HG02840 (cell line): ENCODE measurements at regions not wholly inside any gene's neighbourhood (a gene's known extent, or its start where the extent isn't known, plus 50 kb on each side); places are given as distances from the start of the nearest gene placed in this dataset.

Experiments
- ATAC-seq: cut with Tn5 transposase; IDR thresholded peaks from one replicate; pipeline ENCODE4 v1.9.1; 2021; ENCODE audit warnings: mild to moderate bottlenecking, moderate library complexity, moderate number of reproducible peaks; ENCODE audit not compliant: unreplicated experiment, low FRiP score

DNA sequence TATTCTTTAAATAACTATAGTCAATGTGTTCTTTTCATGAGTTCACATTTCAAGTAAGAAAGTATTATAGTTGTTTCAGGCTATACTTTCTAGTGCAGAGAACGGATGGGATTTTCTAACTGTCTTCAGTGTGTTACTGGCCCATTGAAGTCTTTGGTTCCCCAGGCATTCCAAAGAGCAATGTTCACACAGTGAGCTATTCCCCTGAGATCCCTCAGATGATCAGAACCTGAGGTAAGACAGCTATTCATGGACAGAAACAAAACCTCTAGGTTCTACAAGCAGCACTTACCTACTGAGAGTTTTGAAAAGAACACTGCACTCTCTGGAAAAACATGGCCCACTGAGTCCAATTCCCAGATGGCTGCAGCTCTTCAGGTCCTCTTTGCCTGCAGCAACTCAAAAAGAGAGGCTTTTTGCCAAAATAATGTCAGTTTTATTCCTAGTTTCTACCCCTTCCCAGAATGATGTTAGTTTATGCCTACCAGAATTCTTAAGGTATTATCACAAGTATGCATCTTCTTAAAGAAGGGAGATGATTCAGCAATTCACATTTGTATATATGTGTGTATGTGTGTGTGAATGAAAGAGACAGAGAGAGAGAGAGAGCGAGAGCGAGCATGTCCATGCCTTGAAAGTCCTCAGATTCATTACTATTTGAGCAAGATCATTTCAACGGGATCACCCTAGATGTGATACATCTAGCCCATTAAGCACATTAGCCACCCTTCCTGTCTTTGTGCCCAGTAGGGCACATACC, 146.1 kb downstream of the PDHA2 start:
- ATAC-seq: no peak

DNA sequence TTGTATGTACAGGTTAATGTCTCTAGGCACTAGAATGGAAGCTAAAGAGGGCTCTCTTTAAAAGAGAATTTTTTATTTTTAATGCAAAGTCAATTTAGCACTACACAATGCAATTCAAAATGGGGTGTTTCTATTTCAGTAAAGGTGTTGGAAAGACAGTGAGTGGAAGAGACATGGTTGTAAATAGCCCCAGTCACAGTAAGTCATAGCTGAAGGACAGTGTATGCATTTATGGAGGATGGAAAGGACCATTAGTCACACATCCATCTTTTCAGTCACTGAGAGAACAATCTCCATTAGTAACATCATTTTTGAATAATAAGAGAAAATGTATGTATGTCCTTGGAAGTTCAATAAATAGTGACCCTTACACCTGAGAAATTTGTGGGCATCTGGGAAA, 148.0 kb downstream of the PDHA2 start:
- no peak for ATAC-seq

DNA sequence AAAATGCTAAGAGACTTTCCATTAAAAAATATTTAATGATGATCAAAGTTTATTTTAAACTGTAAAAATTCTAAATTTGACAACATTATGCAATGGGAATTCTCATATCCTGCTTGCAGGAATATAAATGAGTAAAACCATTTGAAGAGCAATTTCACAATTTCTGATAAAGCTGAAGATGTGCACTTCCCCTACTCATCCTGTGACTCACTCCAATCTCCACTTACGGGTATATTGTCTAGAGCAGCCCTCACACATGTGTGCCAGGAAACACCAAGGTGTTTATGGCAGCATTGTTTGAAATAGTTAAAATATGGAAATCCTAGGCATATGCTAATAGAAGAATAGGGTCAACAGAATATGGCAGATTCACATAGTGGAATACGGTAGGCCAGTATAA, 158.4 kb downstream of the PDHA2 start:
- ATAC-seq: no peak

DNA sequence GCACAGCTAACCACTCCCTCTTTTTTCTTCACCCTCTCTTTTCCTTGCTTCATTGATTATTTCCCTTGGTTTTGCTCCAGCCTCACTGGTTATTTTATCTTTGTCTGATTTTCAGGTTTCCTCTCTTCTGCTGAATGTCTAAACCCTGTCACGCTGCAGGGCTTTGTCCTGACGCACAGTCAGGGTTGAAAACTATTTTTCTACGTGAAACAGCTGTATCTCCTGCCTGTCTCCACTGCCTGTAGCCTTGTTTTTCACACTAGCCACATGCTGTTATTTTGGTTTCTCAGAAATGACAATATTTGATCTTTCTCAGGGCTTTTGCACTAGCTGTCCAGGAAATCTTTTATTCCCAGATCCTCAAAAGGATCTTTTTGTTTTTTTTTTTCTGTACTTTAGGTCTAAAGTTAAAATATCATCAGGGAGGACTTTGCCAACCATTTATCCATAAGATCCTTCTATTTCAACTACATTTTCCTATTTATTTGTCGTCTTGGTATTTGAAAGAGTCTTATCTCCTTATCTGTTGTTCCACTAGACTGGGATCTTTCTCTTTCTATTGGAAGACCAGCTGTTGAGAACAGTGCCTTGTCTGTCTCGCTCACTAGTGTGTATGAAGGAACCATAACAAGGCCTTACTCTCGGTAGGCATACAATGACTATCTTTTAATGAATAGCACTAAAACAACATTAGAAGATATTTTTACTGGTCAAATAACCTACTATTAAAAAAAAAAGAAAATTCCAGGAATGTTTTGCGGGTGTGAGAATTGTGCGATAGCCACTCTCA, 164.3 kb downstream of the PDHA2 start:
- ATAC-seq: no peak

DNA sequence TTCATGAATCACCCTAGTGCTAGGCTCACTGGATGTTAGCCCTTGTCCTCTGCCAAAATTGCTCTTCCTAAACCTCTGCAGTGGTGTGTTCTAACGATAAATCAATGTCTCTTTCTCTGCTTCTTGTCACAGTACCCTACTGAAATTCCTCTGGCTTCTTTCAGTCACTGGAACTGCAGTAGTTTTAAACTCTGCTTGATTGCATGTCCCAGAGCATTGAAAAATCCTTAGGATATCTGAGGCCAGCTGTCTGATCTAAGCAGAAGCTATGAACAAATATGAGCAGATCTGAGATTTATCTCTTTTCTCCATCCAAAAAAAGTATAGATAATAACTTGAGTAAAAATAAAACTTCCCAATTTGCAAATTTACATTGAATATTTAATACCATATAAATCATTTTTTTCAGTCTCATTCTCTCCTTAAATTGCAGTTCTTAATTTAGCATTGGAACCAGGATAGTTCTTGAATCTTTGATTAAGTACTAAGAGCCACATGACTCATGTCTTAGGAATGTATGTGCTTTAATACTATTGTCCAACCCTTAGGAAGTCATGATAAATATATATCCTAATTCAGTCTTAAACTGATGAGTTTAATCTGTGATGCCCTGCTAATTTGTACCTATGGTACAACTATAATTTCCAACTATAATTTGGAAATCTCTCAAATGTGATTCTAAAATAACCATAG, 169.7 kb downstream of the PDHA2 start:
- no peak for ATAC-seq

DNA sequence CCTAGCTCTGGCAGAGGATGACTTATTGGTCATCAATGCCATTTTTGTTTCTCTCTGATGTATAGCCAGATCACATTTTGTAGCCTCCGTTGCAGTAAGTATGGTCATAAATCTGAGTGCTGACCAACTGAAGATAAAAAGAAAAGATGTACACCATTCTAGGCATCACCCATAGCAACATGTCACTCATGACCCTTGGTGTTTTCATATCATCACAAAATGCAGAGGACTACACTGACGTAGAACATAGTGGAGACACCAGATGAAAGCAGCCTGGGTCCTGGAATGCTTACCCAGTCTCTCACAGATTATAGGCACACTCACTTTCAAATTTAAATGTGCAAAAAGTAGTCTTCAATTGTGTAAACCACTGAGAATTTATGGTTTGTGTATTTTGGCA, 172.8 kb downstream of the PDHA2 start:
- no peak for ATAC-seq

DNA sequence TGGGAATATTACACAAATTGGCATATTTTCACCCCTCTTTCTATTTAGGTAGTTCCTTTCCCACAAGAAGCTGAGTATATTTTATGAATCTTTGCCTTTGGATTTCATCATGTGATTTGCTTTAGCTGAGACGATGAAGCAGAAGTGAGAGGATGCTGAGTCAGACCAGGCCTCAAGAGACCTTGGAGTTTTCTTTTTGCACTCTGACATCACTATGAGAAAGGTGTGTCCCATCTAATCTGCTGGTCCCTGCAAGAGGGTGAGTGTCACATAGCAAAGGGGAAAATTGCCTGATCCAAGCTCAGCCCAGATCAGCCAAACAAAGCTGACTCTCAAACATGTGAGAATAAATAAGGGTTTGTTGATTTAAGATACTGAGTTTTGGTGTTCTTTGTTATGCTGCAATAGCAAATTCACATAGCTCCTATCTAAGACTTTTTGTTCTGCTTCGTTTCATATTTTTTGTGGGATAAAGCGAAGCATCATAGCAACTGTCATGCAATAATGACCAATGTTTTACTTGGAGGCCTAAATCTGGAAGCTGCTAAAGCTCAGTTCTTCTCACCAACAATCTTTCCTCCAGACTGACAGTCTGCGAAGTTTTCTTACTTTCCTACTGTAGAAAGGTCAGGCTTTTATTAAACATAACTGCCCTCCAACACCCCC, 176.9 kb downstream of the PDHA2 start:
- no peak for ATAC-seq

DNA sequence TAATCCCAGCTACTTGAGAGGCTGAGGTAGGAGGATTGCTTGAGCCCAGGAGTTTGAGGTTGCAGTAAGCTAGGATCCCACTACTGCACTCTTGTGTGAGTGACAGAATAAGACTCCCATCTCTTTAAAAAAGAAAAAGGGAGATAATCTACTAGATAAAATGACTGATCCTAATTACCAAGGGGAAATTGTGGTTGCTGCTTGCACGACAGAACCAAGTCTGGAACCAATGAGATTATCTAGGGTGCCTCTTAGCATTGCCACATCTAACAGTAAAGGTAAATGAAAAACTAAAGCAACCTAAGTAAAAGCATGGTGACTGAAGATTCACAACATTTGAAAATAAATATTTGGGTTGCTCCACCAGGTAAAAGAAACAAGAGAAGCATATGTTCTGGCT, 185.1 kb downstream of the PDHA2 start:
- no peak for ATAC-seq

DNA sequence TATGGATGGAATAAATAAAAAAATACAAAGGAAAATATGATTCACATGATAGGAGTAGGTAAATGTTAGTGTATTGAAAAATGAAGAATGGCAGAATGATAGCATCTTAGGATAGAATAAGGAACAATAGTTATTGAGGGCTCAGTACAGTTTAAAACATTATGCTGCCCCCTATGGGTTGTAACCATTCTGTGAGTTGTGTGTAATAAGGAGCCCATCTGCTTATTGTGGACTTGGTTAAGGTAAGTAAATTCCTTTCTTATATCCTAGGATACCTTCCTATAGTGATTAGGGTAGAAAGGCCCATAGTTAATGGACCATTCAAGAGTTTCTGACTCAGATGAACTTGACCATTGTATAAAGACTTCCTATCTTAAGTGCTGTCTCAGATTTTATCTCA, 195.8 kb downstream of the PDHA2 start:
- ATAC-seq: no peak

DNA sequence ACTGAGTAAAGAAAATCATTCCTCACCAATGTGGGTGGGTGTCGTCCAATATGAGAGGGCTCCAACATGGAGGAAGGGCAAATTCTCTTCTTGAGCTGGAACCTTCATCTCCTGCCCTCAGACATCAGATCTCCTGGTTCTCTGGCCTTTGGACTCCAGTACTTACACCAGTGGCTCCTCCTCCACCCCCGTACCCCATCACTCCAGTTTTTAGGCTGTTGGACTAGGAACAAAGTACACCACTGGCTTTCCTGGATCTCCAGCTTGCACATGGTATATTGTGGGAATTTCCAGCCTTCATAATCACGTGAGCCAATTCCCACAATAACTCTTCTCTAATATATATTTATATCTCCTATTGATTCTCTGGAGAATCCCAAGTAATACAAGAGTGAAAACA, 196.9 kb downstream of the PDHA2 start:
- ATAC-seq: no peak

DNA sequence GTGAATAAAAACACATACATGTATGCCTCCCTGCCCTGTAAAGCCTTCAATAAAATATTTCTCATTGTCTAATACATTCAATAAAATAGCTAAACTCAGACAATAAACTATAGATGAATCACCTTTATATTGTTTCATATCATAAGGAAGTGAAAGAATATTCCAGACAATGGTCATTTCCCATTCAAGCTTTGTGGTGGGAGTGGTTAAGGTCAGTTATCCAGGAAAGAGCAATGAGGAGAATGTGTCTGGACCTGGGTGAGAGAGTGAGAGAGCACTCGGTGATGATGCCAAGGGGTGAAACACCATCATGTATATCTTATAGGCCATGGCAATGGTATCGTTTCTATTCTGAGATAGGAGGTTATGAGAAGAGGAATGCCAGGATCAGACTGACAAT, 197.8 kb downstream of the PDHA2 start:
- ATAC-seq: no peak

DNA sequence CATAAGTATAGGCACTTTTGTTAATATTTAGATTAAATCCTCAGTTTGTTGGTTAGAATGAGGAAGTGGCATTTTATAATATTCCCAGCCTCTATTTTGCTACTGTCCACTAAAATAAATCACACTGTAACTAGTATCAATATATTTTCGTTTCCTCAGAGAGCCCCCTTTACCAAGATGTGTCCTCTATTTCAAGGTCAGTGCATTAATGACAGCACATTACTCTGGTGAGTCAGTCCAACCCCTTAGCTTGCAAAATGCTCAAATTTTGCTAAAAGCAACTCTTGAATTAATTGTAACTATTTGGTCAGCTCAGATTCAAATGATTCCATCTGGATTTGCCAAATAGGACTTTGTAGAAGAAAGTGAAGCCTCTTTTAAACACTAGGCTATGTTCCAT, 199.3 kb downstream of the PDHA2 start:
- ATAC-seq: no peak

DNA sequence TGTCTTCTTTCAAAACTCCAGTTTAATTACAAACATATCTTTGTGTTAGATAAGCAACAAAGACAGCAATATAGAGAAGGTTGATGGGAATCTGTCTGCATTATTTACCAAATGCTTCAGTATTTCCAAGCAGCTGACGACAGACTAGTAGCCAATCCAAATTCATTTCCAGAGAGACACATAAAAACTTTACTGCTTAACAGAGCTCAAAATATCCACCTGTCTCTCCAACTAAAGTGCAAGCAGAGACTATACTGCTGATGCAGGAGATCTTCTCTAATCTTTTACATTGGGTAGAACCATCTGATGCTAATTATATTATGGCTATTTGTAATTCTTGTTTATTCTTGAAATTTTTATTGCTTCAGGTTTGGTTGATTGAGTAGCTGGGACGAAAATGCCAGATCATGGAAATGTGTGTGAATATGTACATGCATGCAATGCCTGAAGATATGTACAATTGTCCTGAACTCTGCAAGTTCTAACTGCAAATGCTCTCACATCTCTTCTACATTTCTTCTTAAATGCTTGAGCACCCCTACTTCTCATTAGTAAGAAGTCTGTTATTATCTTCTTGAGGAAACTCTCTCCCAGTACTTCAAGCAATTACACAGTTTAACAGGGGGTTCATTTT, 200.0 kb downstream of the PDHA2 start:
- no peak for ATAC-seq

DNA sequence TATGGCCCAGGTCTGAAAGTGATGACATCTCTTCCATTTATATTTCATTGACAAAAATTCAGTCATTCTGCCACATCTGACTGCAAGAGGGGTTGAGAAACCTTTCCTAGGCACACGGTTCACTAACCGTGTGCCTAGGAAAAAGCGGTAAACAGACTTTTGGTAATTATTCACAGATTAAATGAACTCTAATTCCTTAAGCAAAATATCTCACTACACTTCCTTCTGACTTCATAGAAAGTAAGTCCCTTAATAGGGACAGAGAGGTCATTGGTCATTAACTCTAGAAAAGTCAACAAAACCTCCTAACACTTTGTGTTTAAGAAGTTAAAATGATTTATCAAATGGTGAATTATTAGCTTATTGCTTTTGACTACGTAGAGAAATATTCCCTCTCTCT, 205.1 kb downstream of the PDHA2 start:
- ATAC-seq: no peak

DNA sequence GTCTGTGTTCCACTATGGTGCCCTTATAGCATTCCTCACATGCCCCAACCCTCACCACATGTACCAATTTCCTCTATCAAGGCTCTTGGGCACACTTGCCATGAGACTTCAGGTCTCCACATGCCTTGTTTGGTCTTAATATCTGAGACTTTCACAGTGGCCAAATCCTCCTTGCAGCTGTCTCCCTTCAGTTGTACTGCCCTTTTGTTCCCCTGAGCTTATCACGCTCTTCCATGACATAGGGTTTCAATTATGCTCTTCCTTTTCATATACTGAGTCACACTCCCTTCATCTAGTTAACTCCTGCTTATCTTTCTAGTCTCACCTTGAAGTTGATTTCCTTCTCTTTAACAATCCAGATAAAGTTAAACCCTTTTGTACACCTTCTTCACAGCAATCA, 212.9 kb downstream of the PDHA2 start:
- ATAC-seq: no peak

DNA sequence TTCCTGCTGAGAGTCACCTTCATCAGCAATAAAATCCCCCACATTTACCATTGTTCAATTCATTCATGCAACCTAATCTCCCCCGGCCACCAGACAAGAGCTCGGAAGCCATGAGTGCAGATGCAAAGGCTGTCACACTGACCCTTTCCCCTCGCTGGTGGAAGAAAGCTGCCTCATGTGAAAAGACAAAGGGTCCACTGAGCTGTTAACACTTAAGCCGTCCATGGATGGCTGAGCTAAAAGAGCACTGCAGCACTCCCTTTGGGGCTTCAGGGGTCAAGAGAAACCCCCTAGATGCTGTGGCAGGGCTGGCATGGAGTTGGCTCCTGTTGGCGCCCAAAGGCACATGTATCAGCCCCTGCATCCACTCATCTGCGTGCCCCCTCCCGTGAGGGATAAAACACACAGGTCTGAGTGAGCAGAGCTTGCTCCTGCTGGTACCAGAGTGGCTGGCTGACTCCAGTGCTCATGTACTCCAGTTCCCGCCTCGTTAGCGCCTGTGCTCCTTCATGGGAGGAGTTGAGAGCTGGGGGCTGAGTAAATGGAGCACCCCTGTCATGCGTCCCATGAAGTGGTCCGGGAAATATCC, 216.5 kb downstream of the PDHA2 start:
- ATAC-seq: no peak

DNA sequence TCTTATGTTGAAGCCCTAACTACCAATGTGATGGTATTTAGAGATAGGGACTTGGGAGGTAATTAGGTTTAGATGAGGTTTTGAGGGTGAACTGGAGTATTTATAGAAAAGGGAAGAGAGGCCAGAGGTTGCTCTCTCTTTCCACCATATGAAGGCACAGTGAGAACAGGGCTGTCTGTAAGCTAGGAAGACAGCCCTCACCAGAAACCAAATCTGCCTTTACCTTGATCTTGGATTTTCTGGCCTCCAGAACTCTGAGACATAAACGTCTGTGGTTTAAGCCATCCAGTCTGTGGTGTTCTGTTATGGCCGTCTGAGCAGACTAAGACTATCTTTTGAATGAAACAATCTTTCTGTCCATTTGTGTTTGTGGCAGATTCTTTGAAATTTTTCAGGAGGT, 223.7 kb downstream of the PDHA2 start:
- ATAC-seq: no peak

DNA sequence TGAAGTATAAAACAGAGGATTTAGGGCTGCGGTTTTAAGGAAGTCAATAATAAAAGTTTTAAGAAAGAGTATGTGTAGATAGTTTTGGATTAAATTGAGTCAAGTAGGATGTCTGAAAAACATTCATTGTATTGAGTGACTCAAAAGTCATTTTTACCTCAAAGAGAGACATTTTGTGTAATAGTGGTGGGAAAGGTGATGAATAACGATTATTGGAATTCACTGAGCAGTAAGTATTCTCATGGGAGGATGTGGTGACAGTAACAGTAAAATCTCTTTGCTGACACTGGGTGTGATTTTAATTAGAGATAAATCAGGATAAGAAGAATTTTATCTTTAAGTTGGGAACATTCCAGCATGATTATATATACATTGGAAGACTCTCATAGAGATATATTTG, 233.6 kb downstream of the PDHA2 start:
- no peak for ATAC-seq

DNA sequence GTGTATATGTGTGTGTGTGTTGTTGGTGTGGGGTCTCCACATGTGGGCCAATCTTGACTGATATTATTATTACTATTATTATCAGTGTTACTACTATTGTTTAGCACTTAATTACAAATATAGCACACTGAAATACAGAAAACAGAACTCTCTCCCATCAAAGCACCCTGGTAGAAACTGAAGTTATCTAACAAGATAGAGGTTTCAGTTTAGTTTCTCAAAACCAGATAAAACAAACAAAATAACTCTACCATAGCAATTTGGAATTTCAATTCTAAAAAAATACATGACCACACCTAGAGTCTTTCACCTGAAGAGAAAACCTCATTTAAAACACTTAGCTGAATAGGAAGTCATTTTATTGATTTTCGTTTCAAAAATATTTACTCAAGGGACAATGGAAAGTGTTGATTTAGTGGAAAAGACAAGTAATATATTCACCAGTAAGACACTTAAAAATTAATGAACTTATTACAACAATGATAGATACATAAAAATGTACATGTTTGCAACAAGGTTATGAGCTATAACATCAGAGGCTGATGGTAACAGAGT, 252.3 kb downstream of the PDHA2 start:
- no peak for ATAC-seq

DNA sequence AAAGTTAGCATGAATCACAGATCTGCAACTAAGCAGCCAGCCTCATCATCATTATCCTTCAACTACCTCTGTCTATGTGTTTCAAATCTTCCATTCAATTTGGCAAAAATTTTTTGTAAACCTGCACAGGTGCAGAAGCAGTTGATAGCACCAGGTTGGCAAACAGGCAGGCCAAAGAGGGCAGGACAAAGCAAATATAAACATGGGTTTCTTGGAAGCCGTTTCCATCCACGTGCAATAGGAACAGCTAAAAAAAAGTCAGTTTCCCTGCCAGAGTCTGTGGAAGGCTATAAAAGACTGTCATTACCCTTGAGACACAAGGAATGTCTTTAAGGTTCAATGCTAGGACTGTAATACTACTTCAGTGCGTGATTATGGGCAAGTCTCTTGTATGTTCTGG, 253.2 kb downstream of the PDHA2 start:
- no peak for ATAC-seq
